Right kidney (tissue), 1 donor: ENCODE measurements at regions not wholly inside any gene's neighbourhood (a gene's known extent, or its start where the extent isn't known, plus 50 kb on each side); places are given as distances from the start of the nearest gene placed in this dataset.

Source experiments
- DNase-seq: peaks from one replicate; pipeline ENCODE4 v3.0.0-alpha.2; 2016

DNA sequence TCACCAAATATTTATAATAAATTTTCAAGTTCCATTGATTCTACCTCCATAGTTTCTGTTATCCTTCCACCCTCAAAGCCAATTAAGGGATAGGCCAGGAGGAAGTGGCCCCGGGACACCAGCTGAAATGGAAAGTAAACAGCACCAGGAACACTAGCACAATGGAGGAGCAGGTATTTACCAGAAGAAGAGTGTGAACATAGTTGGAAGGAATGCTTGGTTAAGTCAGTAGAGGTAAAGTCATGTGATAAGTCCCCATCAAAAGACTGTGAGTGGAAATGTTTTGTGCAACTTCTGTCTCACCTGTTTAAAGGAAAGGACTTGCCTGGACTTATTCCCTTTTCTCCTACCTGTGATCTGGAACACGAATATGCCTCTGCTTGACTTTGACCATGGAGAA lies 146.7 kb upstream of the RAI14 start:
- no peak for DNase-seq

DNA sequence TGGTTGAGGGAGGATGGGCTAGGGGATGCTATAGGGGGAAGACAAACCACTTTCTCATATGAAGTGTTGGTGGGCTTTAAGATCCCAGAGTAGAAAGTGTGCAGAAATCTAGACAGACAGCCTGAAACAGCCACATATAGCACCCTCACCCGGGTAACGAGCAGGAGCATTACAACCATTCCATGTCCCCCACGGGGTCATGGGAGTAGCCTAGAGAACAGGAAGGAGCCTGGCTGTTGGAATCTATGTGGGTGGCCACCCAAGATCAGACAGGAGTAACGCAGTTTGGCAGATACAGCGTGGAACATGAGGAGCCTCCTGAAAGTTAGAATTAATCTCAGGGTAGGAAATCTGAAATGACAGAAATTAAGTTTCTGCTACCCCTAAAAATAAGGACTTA lies 146.1 kb upstream of the RAI14 start:
- DNase-seq = no peak

GRCh38 chr5:34511063-34511462 lies 145.1 kb upstream of the RAI14 start:
- DNase-seq = no peak

DNA sequence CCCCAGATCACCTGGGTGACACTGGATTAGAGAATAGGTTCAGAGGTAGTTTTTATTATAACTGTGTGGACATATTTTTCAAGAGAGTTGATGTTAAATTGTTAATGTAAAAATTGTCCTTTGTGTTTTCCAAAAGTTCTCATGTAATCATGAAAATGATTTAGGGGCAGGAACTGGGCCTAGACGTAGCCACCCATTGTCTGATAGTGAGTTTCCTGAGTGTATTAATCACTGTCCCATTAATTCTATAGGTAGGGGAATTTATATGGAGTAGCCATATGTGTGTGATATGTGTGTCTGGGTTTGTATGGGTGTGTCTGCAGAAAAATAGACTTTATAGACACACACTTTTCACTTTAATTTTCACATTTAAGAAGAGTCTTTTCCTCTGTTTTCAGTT lies 144.6 kb upstream of the RAI14 start:
- no peak for DNase-seq

- DNase-seq = no peak
Observed at GRCh38 chr5:34511915-34512314, 144.2 kb upstream of the RAI14 start.

GRCh38 chr5:34516166-34516565 lies 140.0 kb upstream of the RAI14 start:
- DNase-seq = no peak

- no peak for DNase-seq
Observed at GRCh38 chr5:34516686-34517085, 139.4 kb upstream of the RAI14 start.

GRCh38 chr5:34517249-34517648 lies 138.9 kb upstream of the RAI14 start:
- no peak for DNase-seq

- DNase-seq = no peak
Observed at GRCh38 chr5:34519489-34520220, 136.5 kb upstream of the RAI14 start.

- DNase-seq = no peak
Observed at GRCh38 chr5:34521628-34522290, 134.4 kb upstream of the RAI14 start.

DNA sequence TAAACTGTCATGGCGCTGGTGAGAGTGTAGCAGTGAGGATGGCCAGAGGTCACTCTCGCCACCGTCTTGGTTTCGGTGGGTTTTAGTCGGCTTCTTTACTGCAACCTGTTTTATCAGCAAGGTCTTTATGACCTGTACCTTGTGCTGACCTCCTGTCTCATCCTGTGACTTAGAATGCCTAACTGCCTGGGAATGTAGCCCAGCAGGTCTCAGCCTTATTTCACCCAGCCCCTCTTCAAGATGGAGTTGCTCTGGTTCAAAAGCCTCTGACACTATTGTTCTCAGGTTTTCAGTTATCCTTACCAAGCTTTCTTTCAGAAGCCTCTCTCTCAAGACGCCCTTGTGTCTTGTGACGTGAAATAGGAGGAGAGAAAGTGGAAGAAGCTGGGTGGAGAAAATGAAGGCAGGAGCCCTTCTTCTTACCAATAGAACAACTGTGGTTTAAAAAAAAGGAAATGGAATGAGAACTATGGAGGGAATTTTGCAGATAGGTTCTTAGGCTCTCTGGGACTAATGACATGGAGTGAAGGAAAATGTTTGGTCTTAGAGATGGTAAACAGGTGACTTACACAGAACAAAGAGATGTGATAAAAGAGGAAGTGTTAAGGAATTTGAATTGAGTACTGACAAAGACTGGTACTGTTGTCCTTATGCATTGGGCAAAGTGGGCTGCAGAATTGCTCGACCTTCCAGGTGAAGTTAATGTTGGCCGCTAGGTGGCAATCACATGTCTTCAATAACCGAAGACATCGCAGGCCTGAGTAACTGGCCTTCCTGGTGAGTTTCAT lies 133.3 kb upstream of the RAI14 start:
- DNase-seq = peak; percentile 59

- no peak for DNase-seq
Observed at GRCh38 chr5:34523387-34523726, 132.8 kb upstream of the RAI14 start.

- DNase-seq = no peak
Observed at GRCh38 chr5:34524123-34524522, 132.0 kb upstream of the RAI14 start.

- DNase-seq = no peak
Observed at GRCh38 chr5:34525761-34526160, 130.4 kb upstream of the RAI14 start.

- no peak for DNase-seq
Observed at GRCh38 chr5:34526682-34527305, 129.3 kb upstream of the RAI14 start.

DNA sequence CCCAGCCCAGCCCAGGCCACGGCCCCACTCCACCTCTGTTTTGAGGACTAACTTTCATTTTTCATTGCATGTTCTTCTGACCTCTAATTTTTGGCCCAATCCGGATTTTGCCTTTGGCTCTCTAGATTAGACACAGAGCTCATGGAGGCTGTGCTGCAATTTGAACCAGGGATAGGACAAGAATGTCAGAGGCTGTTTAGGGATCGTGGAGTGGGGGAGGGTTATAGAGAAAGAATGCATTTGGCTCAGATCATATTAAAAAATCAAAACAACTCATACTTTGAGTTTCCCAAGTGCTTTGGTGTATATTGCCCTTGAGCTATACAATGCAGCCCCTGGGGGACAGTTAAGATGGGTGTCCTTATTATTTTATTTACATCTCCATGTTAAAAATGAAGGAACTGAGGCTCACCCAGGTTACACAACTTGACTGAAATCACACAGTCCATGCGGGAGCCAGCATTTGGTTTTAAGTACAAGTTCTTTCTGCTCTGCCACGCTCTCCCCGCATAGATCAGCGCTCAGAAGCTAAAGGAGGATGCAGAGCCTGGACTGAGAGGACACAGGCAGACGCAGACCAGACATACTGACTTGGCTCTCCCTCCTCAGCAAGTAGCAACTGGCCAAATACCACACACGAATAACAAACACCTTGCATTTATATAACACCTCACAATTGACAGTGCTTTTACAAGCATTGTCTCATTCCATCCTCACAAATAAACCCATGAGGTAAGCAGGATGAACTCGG lies 126.4 kb upstream of the RAI14 start:
- DNase-seq = no peak

DNA sequence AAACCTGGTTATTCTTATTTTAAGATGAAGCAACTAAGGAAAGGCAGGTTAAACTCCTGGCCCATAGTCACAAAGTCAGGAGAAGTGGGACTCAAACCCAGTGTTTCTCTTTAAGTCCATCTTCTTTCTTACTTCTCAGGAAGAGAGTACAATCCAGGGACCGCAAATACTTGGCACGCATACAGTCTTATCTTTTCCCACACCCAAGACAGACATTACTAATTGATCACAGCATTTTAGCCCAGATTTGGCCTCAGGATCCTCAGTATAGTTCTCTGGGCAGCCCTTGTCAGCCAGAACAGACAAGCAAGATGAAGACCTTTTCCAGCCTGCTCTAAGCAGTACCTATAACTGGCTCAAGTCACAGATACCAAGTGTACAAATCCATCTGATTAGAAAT lies 125.5 kb upstream of the RAI14 start:
- DNase-seq = no peak

GRCh38 chr5:34531751-34532360 lies 124.3 kb upstream of the RAI14 start:
- no peak for DNase-seq

DNA sequence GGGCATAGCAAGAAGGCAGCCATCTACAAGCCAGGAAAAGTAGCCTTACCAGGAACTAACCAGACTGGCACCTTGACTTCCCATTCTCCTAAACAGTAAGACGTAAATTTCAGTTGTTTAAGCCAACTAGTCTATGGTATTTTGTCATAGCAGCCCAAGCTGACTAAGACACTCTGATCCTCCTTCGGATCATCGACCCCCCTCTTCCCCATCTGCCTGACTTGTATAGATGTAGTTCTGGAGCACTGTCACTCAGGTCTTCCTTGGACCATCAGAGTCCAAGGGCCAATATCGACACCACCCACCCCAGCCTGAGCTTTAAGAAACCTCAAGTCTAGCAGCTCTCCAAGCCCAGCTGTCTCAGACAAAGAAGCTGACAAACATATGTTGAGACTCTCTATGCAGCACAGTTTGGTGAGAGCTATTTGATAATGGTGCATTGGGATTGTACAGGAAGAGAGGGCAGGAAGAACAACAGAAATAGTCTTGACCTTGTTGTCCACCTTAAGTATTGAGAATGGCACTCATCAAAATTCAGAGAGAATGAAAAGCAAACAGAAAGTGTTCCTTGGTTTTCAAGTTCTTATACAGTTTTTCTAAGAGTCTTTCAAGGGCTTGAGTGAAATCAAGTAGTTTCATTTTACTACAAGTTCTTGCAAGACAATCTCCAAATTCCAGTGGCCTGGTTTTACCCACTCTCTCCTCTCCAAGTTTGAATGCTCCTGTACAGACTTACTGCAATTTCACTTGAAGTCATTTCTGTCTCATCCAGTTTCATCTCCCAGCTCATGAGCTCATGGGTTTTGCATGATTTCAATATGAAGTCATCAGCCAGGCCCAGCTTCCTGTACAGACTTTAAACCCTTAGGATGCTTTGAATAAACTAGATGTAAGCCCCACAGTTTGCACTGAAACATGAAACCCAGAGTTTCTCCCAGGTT lies 122.3 kb upstream of the RAI14 start:
- no peak for DNase-seq

DNA sequence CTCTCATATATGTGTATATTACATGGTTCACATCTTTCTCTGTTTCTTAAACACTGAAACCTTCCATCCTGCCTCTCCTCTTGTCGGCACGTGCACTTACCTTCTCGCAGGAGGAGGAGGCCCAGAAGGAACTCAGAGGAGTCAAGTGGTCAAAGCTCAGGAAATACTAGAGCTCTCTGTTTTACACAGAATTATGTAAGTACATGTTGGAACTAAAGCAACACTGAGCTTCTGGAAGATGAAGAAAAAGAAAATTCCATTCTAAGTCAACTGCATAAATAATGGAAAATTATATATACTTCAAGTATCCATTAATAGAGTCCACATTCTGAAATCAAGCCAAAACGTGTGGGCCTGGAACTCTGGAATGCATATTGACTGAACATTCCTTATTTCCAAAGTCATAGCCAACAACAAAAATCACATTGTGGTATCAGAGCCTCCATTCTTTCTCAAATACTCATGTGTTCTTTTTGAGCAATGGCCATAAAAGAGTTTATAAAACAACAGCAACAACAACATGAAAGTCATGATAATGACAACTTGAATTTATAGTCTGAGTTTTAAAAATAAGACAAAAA lies 121.5 kb upstream of the RAI14 start:
- no peak for DNase-seq
